ENCODE measurements at regions not wholly inside any gene's neighbourhood (a gene's known extent, or its start where the extent isn't known, plus 50 kb on each side); places are given as distances from the start of the nearest gene placed in this dataset.

DNA sequence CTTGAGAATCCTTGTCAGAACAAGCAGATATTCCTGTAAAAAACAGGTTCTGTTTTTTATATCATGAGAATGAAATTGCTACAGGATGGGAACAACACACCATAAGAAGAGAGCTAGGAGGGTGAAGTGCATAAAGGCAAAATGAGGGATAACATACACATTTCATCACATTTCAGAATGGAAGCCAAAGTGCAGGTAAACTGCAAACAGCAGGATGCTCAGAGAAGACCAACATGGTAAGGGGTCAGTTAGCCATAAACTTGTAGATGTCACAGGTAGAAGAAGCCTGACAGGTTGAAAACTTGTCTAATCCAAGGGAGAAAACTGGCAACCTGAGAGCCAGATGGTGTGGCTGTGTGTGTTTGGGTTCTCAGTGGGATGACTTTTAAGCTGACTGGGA lies 88.9 kb upstream of the FAT1 start:
- H3K27me3 ChIP-seq, result no peaks in the 10 kb centered on the region
- H3K27ac ChIP-seq, result no peak overlapping the region
- H3K9me3 ChIP-seq, result no peaks in the 10 kb centered on the region
- no peak for TF ChIP-seq POLR2A (IDR thresholded peaks at IDR 0.05)
- TF ChIP-seq, protein P1, sequence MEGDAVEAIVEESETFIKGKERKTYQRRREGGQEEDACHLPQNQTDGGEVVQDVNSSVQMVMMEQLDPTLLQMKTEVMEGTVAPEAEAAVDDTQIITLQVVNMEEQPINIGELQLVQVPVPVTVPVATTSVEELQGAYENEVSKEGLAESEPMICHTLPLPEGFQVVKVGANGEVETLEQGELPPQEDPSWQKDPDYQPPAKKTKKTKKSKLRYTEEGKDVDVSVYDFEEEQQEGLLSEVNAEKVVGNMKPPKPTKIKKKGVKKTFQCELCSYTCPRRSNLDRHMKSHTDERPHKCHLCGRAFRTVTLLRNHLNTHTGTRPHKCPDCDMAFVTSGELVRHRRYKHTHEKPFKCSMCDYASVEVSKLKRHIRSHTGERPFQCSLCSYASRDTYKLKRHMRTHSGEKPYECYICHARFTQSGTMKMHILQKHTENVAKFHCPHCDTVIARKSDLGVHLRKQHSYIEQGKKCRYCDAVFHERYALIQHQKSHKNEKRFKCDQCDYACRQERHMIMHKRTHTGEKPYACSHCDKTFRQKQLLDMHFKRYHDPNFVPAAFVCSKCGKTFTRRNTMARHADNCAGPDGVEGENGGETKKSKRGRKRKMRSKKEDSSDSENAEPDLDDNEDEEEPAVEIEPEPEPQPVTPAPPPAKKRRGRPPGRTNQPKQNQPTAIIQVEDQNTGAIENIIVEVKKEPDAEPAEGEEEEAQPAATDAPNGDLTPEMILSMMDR (IDR thresholded peaks at IDR 0.05), result no peak
- no peak for TF ChIP-seq EP300 (IDR thresholded peaks at IDR 0.05)
- no peak for TF ChIP-seq POLR2AphosphoS5 (IDR thresholded peaks at IDR 0.05)
- DNase-seq (ENCODE audit: low spot score in 2 of 2), result no peak
- no peaks in the 10 kb centered on the region for H3K4me1 ChIP-seq
- no peaks in the 10 kb centered on the region for H3K36me3 ChIP-seq
- no peak overlapping the region for H3K4me3 ChIP-seq

DNA sequence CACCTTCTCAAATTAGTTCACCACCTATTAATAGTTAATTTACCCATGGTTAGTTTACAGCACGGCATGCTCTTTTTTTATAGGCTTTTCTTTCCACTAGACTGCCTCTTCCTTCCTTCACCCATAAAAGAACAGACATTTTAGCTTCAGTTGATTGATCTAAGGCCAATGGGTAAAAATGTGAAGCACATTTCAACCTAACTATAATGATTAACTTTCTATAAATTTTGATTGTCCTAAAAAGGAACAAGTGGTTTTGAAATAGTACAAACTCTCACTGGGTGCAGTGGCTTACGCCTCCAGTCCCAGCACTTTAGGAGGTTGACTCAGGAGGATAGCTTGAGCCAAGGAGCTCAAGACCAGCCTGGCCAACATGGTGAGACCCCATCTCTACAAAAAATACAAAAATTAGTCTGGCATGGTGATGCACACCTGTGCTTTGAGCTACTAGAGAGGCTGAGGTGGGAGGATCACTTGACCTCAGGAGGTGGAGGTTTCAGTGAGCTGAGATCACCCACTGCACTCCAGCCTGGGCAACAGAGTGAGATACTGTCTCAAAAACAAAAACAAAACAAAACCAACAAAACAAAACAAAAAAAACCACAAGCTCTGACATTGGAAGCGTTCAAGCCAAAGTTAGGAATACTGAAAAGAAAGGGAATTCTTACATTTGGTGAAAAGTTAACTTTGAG lies 89.9 kb upstream of the FAT1 start:
- H3K36me3 ChIP-seq, result no peaks in the 10 kb centered on the region
- no peak for DNase-seq (ENCODE audit: low spot score in 2 of 2)
- H3K4me3 ChIP-seq, result no peak overlapping the region
- no peak overlapping the region for H3K27ac ChIP-seq
- TF ChIP-seq EP300 (IDR thresholded peaks at IDR 0.05) (no peak), POLR2A (IDR thresholded peaks at IDR 0.05) (no peak), POLR2AphosphoS5 (IDR thresholded peaks at IDR 0.05) (no peak)
- TF ChIP-seq, protein P1 (IDR thresholded peaks at IDR 0.05), result no peak
- no peaks in the 10 kb centered on the region for H3K4me1 ChIP-seq
- 78% methylated on average over 3 of the region's 3 CpGs for WGBS
- no peaks in the 10 kb centered on the region for H3K27me3 ChIP-seq
- no peaks in the 10 kb centered on the region for H3K9me3 ChIP-seq

DNA sequence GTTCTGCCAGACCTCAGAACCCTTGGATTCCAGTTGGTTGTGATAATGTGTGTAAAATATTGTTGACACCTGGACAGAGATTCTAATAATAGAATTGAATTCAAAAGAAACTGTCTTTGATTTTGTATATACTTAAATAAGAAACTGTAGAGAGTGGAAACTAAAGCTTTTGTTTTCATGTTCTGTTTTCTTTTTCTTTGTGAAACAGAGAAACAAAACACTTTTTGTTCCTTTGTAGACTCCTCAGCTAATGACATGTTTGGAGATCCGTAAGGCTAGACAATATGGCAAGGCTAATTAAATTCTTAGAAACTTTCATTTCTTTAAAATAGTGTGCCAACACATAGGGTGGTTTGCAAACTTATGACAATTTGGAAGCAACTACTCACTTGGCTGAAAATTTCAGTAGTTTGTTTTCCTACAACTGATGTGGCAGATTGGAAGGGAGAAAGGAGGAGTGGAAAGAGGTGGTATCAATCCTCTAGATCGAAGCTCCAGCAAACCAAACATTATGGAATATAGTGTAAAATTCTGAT lies 90.9 kb upstream of the FAT1 start:
- no peaks in the 10 kb centered on the region for H3K27me3 ChIP-seq
- H3K4me1 ChIP-seq, result no peaks in the 10 kb centered on the region
- H3K9me3 ChIP-seq, result no peaks in the 10 kb centered on the region
- WGBS, result 43% methylated on average over 2 of the region's 2 CpGs
- no peak overlapping the region for H3K27ac ChIP-seq
- TF ChIP-seq EP300 (IDR thresholded peaks at IDR 0.05), result no peak
- TF ChIP-seq, protein P1 (IDR thresholded peaks at IDR 0.05), result no peak
- TF ChIP-seq POLR2AphosphoS5 (IDR thresholded peaks at IDR 0.05), result no peak
- TF ChIP-seq POLR2A (IDR thresholded peaks at IDR 0.05), result no peak
- H3K4me3 ChIP-seq, result no peak overlapping the region
- no peaks in the 10 kb centered on the region for H3K36me3 ChIP-seq
- DNase-seq (ENCODE audit: low spot score in 2 of 2), result no peak

DNA sequence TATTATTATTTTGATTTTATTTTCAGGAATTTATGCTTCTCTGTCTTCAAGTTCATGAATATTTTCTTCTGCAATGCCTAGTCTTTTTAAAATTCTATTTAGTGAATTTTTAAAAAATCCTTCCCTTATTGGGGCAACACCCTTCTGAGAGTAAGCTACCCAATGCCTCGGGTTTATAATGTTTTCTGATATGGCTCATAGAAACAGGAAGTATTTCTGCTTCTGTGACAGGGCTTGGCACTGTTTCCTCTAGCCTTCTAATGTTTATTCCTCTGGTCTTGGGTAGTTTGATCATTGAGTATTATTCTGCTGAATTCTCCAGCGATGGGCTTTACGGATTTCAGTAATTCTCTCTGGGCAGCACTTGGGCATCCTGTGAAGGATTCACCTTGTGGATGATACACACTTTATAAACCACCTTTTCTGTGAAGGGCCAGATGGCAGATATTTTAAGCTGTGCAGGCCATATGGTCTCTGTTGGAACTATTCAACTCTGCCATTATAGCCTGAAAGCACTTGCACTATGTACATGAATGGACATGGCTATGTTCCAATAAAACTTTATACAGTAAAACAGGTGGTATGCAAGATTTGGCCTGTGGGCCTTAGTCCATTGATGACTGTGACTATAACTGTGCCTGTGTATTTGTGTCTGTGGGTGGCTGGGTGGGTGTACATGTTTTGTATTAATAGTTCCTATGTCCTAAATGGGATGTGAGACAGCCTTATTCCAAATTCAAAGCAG lies 95.9 kb upstream of the FAT1 start:
- Histone ChIP-seq H3K9me3 (no peaks in the 10 kb centered on the region), H3K27me3 (no peaks in the 10 kb centered on the region), H3K36me3 (no peaks in the 10 kb centered on the region), H3K27ac (no peak overlapping the region), H3K4me1 (no peaks in the 10 kb centered on the region), H3K4me3 (no peak overlapping the region)
- 68% methylated on average over 3 of the region's 3 CpGs for WGBS
- TF ChIP-seq POLR2AphosphoS5 (IDR thresholded peaks at IDR 0.05), result no peak
- TF ChIP-seq, protein P1 (IDR thresholded peaks at IDR 0.05), result no peak
- TF ChIP-seq POLR2A (IDR thresholded peaks at IDR 0.05), result no peak
- no peak for TF ChIP-seq EP300 (IDR thresholded peaks at IDR 0.05)
- no peak for DNase-seq (ENCODE audit: low spot score in 2 of 2)

DNA sequence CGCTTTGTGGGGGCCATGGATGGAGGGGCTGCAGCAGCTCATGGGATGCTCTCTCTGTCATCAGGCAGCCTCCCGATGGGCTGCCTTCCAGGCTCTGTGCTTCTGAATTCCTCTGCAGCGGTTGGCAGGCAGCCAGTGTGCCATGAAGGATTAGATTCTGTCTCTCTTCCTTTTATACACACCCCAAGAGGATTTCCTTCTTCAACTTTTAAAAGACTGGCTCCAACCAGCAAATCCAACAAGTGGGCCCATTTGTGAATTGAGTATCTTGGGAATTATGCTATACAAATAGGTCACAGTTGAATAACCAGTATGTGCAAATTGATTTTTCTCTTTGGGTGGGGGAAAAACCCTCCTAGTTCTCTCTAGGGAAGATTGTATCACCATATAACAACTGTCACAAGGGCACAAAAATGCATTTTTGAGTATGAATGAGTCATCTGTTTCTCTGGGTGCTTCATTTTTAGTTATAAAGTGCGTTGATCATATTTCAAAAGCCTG lies 96.8 kb upstream of the FAT1 start:
- TF ChIP-seq POLR2AphosphoS5 (IDR thresholded peaks at IDR 0.05), result no peak
- no peak for TF ChIP-seq POLR2A (IDR thresholded peaks at IDR 0.05)
- TF ChIP-seq EP300 (IDR thresholded peaks at IDR 0.05), result no peak
- TF ChIP-seq, protein P1 (IDR thresholded peaks at IDR 0.05), result no peak
- H3K36me3 ChIP-seq, result no peaks in the 10 kb centered on the region
- H3K9me3 ChIP-seq, result no peaks in the 10 kb centered on the region
- no peaks in the 10 kb centered on the region for H3K4me1 ChIP-seq
- no peak overlapping the region for H3K27ac ChIP-seq
- no peaks in the 10 kb centered on the region for H3K27me3 ChIP-seq
- H3K4me3 ChIP-seq, result no peak overlapping the region
- 45% methylated on average over 4 of the region's 4 CpGs for WGBS
- DNase-seq (ENCODE audit: low spot score in 2 of 2), result no peak
